ENCODE measurements at regions not wholly inside any gene's neighbourhood (a gene's known extent, or its start where the extent isn't known, plus 50 kb on each side); places are given as distances from the start of the nearest gene placed in this dataset.

GRCh38 chr17:71232801-71233559 lies 887.8 kb upstream of the SOX9 start:
- no peak for DNase-seq

GRCh38 chr17:71234349-71234748 lies 886.5 kb upstream of the SOX9 start:
- DNase-seq, result no peak

- DNase-seq, result no peak
These were observed 882.8 kb upstream of the SOX9 start for GRCh38 chr17:71237903-71238538.

GRCh38 chr17:71247441-71248015 lies 873.3 kb upstream of the SOX9 start:
- DNase-seq, result no peak

GRCh38 chr17:71251276-71251675 lies 869.5 kb upstream of the SOX9 start:
- DNase-seq, result no peak

GRCh38 chr17:71251951-71252350 lies 868.9 kb upstream of the SOX9 start:
- DNase-seq, result no peak

GRCh38 chr17:71252436-71252835 lies 868.4 kb upstream of the SOX9 start:
- DNase-seq, result no peak

- DNase-seq, result no peak
These were observed 863.7 kb upstream of the SOX9 start for GRCh38 chr17:71257096-71257495.

GRCh38 chr17:71260366-71260940 lies 860.4 kb upstream of the SOX9 start:
- DNase-seq, result no peak

- DNase-seq, result no peak
These were observed 858.2 kb upstream of the SOX9 start for GRCh38 chr17:71262586-71262985.

GRCh38 chr17:71267668-71268067 lies 853.2 kb upstream of the SOX9 start:
- DNase-seq, result no peak

GRCh38 chr17:71269201-71269600 lies 851.6 kb upstream of the SOX9 start:
- no peak for DNase-seq

GRCh38 chr17:71273441-71273840 lies 847.4 kb upstream of the SOX9 start:
- no peak for DNase-seq

- no peak for DNase-seq
These were observed 844.7 kb upstream of the SOX9 start for GRCh38 chr17:71276079-71276478.

GRCh38 chr17:71283486-71283885 lies 837.3 kb upstream of the SOX9 start:
- no peak for DNase-seq

GRCh38 chr17:71284032-71284755 lies 836.6 kb upstream of the SOX9 start:
- no peak for DNase-seq

- no peak for DNase-seq
These were observed 834.2 kb upstream of the SOX9 start for GRCh38 chr17:71286625-71287024.

- DNase-seq, result no peak
These were observed 833.6 kb upstream of the SOX9 start for GRCh38 chr17:71287071-71287823.

GRCh38 chr17:71292006-71292405 lies 828.8 kb upstream of the SOX9 start:
- no peak for DNase-seq

- no peak for DNase-seq
These were observed 824.8 kb upstream of the SOX9 start for GRCh38 chr17:71296005-71296404.

- DNase-seq, result no peak
These were observed 819.8 kb upstream of the SOX9 start for GRCh38 chr17:71301063-71301462.

Measured in T-helper 1 cell (primary cell).